GM04503 (cell line): ENCODE measurements at regions not wholly inside any gene's neighbourhood (a gene's known extent, or its start where the extent isn't known, plus 50 kb on each side); places are given as distances from the start of the nearest gene placed in this dataset.
"Not testable (repeated sequence)": the region's sequence is repeated elsewhere in the genome, so short reads cannot be mapped to it uniquely, and the experiment has no call there.

ENCODE experiments used
- DNase-seq: peaks from one replicate; pipeline ENCODE4 v3.0.0-alpha.2; 2012; ENCODE audit warnings: low read depth

- DNase-seq = not testable (repeated sequence)
These were observed 221.9 kb upstream of the LRRC61 start for GRCh38 chr7:150101282-150101681.

DNA sequence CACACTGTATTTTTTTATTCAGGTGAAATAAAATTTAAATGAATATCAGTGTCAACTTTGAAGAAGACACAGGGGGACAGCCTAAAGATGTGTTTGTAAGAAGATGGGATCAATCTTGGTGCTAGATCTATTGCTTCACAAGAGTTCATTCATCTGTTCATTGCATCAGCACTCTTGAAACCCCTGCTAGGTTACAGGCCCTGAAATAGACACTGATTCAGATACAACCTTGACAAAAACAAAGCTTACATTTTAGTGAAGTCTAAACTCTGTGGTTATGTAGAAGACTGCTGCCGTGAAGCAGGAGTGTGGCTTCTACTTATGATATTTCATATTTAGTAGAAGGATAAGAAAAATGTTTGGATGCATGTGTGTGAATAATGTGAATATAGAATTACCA is 215.9 kb upstream of the LRRC61 start:
- not testable (repeated sequence) for DNase-seq

- DNase-seq = not testable (repeated sequence)
These were observed 212.8 kb upstream of the LRRC61 start for GRCh38 chr7:150110375-150110820.

DNA sequence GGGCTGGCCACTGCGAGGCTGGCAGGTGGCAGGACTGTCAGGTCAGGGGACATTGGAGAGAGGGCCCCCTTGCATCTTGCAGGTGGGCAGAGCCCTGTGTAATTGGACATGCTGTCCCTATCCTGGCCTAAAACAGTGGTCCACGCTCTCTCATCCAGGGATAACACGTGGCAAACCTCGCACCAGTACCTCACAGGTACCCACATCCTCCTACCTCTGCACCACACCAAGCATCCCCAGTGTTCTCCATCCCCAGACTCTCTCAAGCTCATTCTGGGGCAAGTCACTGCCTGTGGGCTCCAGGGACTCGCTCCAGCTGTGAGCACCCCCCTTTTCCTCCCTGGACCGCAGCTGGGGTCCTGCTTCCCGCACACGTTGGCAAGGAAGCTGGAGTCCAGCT is 212.3 kb upstream of the LRRC61 start:
- DNase-seq = not testable (repeated sequence)

- not testable (repeated sequence) for DNase-seq
These were observed 211.6 kb upstream of the LRRC61 start for GRCh38 chr7:150111373-150112139.

DNA sequence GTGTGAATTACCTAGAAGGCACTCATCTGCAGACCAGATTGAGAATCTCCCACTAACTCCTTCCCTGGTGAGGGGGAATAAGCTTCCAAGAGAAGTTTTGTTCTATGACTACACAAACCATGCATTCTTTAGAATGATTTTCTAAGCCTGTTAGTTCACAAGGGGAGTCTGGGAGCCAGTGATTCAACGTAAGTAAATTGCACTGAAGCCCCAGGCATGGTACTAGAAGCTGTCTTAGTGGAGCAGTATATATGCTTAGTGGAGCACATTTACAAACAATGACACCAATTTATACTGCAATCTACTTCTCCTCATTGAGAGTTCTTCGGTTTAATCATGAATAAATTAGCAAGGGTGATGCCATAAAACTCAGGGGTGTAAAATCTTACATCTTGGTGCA is 209.9 kb upstream of the LRRC61 start:
- not testable (repeated sequence) for DNase-seq

DNA sequence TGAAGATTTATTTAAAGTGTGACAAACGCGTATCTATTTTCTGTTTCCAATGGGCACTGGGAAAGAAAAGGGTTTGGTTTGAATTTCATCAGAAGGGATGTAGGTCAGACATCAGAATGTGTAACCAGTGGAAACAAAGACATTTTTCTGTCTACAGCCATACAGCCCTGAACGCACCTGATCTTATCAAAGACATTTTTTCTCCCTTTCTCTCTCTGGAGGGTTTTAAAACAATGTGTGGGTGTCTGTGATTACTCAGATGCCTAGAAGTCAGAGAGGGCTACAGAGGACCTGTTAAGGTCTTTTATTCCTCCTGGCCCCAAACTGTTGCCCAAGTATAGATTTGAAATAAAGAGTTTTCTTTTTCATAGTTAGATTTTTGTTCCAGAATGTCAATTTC is 208.6 kb upstream of the LRRC61 start:
- DNase-seq = not testable (repeated sequence)

GRCh38 chr7:150119966-150120365 is 203.2 kb upstream of the LRRC61 start:
- DNase-seq = not testable (repeated sequence)

DNA sequence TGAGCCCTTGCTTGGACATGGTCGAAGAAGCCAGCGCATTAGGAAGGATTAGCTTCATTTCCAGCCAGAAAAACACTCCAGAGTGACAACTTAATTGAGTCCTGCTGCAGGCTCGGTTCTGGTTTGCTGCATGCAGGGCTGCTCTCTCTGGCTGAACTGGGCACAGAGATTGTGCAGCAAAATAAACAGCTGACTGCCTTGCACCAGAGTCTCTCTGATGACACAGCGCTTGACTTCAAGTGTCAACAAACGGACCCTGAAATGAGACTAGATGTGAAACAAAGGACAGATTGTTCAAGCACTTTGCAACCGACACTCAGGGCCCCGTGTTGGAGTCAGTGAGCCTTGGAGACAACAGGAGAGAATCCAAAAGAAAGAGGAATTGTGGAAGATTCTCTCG is 197.3 kb upstream of the LRRC61 start:
- not testable (repeated sequence) for DNase-seq

DNA sequence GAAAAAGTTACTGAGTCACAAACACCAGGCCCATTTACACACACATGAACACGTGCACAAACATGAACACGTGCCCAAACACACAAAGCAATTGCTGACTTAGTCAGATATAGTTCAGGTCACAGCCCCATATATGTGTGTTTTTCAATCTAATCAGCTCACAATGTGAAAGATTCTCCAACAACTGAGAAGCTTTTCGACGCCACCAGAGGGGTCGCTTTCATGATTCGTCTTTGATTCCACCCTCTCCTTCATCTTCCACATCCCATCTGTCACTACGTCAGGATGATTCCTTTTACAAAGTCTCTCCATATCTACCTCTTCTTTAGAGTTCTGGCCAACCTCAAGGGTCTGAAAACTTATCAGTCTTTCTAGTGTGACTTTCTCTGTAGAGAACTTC is 188.7 kb upstream of the LRRC61 start:
- DNase-seq = not testable (repeated sequence)

DNA sequence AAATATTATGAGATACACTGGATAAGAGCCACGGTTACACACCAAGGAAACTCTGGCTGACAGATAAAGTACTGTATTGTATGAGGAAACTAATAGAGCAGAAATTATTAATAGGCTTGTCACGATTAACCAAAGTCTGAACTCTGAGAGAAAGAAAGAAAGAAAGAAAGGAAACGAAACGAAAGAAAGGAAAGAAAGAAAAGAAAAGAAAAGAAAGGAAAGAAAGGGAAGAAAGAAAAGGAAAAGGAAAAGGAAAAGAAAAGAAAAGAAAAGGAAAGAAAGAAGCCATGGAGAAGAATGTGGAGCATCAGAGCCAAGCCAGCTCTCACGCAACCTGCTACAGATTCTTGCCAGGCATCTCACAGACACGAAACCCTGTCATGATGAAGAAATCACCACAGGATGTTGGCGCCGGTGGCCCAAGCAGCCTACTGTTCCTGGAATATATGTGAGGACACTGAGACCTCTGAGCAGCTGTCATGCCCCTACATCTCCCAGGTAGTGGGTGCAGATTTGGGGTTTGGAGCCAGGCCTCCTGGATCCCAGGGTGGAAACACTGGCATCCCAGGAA is 187.4 kb upstream of the LRRC61 start:
- DNase-seq = not testable (repeated sequence)

GRCh38 chr7:150139840-150140239 is 183.3 kb upstream of the LRRC61 start:
- DNase-seq = not testable (repeated sequence)

DNA sequence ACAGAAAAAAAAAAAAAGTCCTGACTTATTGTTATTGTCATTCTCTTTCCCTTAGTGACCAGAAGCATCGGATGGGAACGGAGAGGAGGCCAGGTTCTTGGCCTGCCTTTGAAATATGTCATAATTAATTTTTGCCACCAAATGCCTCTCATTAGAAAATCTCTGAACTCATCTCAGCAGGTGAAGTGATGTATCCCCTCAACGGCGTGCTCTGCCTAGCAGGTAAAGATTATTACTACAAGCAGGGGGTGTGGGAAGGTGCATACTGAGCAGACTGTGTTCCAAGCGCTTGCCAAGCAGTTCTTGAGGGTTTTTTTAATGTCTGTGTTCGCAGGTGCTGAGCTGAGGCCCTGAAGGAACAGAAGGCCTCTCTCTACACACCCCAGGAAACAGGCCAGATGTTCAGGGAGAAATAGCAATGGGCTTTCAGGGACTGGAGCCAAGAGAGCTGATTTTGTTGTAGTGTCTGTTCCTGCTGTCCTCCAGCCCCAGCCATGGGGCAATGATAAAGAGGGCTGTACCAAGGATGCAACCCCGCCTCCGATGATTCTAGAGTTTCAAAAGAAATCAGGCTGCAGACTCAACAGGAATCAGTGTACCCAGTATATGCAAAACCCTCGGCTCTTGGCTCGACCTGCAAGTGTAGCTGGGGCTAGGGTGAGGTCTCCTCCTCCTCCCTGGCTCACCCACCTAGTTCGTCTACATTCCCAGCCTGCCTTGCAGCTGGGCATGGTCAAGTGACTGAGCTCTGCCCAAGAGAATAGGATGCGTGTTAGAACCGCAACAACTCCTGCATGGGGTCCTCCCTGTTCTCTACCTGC is 181.4 kb upstream of the LRRC61 start:
- DNase-seq = not testable (repeated sequence)

GRCh38 chr7:150146124-150146523 is 177.0 kb upstream of the LRRC61 start:
- not testable (repeated sequence) for DNase-seq

- DNase-seq = not testable (repeated sequence)
These were observed 175.6 kb upstream of the LRRC61 start for GRCh38 chr7:150147524-150147923.

GRCh38 chr7:150156015-150156414 is 167.1 kb upstream of the LRRC61 start:
- DNase-seq = not testable (repeated sequence)

- DNase-seq = not testable (repeated sequence)
These were observed 164.5 kb upstream of the LRRC61 start for GRCh38 chr7:150158696-150159095.

- not testable (repeated sequence) for DNase-seq
These were observed 153.6 kb upstream of the LRRC61 start for GRCh38 chr7:150169515-150169914.

GRCh38 chr7:150169943-150170490 is 153.1 kb upstream of the LRRC61 start:
- DNase-seq = not testable (repeated sequence)

GRCh38 chr7:150183602-150184001 is 139.6 kb upstream of the LRRC61 start:
- not testable (repeated sequence) for DNase-seq

- DNase-seq = peak; percentile 0
These were observed 133.2 kb upstream of the LRRC61 start for GRCh38 chr7:150189963-150190362.

- DNase-seq = not testable (repeated sequence)
These were observed 130.6 kb upstream of the LRRC61 start for GRCh38 chr7:150192541-150192940.
